ENCODE measurements at regions not wholly inside any gene's neighbourhood (a gene's known extent, or its start where the extent isn't known, plus 50 kb on each side); places are given as distances from the start of the nearest gene placed in this dataset.
"Not testable (repeated sequence)": the region's sequence is repeated elsewhere in the genome, so short reads cannot be mapped to it uniquely, and the experiment has no call there.

GRCh38 chr14:71231521-71232393 is 324.5 kb downstream of the PCNX1 start:
- intact Hi-C loops (cut with DNase I) = no loop called here

DNA sequence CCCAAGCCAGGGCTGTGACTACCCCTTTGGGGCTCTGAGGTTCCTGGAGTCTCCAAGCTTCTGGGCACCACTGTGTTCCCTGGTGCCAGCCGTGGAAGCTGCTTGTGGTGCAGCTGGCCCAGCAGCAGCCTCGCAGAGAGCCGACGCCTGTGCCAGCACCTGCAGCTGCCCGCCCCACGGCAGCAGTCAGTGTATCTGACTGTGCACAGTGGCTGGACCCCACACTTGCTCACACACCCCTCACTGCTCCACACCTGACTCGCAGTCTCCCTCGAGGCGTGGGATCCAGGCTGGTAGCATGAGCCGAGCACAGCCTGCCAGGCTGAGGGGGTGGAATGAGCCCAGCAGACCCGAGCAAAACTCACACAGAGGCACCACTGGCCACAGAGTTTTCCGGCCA is 325.2 kb downstream of the PCNX1 start:
- DNase-seq (ENCODE audit: low spot score) (no peak), ATAC-seq (no peak)
- intact Hi-C loops (cut with DNase I) = no loop called here

More at GRCh38 chr14:71231521-71232393, 324.5 kb downstream of the PCNX1 start:
- peak; percentile 14 for ATAC-seq
- DNase-seq (ENCODE audit: low spot score) = no peak

DNA sequence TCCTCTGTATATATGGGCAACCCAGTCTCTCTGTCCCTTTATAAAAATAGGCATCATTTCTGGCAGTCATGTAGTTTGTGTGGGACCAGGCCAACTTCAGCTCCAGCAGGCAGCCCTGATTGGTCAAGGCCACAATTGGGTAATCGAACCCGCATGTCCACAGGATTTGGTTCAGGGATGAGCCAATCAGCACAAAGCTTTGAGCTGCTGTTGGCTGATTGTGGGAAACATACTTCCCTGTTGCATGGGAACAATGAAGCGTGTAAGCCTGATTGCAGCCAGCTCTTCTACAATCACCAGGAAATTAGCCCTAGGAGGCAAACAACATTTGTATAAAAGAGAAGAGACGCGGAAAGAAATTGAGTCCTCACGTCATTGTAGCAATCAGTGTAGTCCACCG is 328.6 kb downstream of the PCNX1 start:
- peak; percentile 85 for ATAC-seq
- DNase-seq (ENCODE audit: low spot score) = no peak
- intact Hi-C loops (cut with DNase I) = no loop called here

GRCh38 chr14:71236487-71236886 is 329.2 kb downstream of the PCNX1 start:
- peak; percentile 29 for ATAC-seq
- DNase-seq (ENCODE audit: low spot score) = no peak
- intact Hi-C loops (cut with DNase I) = no loop called here

GRCh38 chr14:71237556-71237955 is 330.3 kb downstream of the PCNX1 start:
- no peak for DNase-seq (ENCODE audit: low spot score)
- intact Hi-C loops (cut with DNase I) = no loop called here

DNA sequence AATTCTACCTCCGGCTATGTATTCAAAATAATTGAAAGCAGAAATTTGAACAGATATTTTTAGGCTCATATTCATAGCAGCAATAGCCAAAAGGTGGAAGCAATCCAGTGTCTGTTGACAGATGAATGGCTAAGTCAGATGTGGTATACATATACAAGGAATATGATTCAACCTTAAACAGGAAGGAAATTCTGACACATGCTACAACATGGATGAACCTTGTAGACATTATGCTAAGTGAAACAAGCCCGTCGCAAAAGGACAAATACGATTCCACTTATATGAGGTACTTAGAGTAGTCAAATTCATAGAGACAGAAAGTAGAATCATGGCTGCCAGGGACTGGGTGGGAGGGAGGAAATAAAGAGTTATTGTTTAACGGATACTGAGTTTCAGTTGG is 331.6 kb downstream of the PCNX1 start:
- ATAC-seq (no peak), DNase-seq (ENCODE audit: low spot score) (no peak)
- intact Hi-C loops (cut with DNase I) = no loop called here

More at GRCh38 chr14:71237556-71237955, 330.3 kb downstream of the PCNX1 start:
- no peak for ATAC-seq

DNA sequence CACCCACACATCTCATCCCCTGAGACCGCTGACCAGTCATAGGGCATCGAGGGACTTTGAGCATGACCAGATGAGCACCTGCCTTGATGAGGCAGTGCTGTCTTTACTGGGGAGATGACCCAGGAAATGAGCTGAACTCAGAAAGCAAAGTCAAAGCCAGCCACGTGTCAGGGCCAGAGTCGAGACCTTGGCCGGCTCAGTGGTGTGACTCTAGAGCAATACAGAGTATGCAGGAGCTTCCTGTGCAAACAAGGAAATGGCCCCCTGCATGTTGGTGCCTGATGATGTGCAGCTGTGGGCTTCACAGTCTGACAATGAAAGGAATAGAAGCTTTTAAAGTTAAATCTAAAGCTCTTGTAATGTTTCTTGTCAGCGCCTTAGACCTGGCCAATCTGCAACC is 332.9 kb downstream of the PCNX1 start:
- intact Hi-C loops (cut with DNase I) = no loop called here

DNA sequence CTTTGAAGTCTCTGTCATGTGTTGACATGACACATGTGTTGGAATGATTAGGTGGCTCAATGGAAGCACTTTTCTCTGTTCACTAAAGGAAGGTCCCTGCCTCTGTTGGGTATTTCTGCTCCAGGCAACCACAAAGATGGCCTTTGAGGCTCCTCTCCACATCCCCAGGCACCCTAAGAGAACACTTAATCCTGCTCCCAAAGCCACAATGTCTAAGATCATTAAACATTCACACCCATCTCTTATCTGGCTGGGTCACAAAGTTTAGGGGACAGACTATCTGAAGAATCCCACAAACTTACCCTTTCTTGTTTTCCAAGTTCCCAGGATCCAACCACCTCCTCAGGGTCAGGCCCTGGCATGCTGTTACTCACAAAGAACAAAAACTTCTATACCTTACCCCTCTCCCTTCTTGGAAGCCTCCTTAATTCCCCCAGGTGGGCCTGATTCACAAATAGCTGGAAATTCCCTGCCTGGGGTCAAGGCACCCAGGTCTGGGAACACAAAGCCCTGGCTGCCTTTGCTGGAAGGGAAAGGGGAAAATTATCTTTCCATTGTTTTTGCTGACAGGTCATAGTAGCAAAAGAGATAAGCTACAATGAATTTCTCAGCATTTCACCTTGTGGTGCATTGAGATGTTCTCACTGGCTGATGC is 333.7 kb downstream of the PCNX1 start:
- DNase-seq (ENCODE audit: low spot score) (no peak), ATAC-seq (no peak)
- intact Hi-C loops (cut with DNase I) = no loop called here

More for the DNA sequence above, 332.9 kb downstream of the PCNX1 start:
- ATAC-seq (no peak), DNase-seq (ENCODE audit: low spot score) (no peak)

- DNase-seq (ENCODE audit: low spot score) (no peak), ATAC-seq (peak; percentile 39)
- intact Hi-C loops (cut with DNase I) = no loop called here
These were observed 335.0 kb downstream of the PCNX1 start for GRCh38 chr14:71242237-71242748.

GRCh38 chr14:71243697-71244096 is 336.4 kb downstream of the PCNX1 start:
- ATAC-seq (no peak), DNase-seq (ENCODE audit: low spot score) (no peak)
- intact Hi-C loops (cut with DNase I) = no loop called here

DNA sequence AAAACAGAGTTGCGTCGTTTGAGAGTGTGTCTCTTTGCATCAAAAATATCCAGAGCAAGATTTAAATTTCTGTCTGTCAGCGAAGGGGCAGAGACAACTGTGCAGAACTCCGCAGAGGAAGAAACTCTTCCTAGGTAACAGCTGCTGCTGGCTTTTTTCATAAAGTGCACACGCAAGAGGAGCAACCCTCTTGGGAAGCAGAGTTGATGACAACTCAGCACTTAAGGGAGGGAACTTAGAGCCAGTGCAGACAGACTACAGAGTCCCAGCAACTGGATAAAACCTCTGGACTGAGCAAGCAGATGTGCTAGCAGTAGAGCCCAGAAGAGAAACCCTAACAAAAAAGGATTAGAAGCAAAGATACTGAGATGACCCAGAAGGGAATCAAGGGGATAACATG is 337.1 kb downstream of the PCNX1 start:
- ATAC-seq (no peak), DNase-seq (ENCODE audit: low spot score) (no peak)
- intact Hi-C loops (cut with DNase I) = no loop called here

DNA sequence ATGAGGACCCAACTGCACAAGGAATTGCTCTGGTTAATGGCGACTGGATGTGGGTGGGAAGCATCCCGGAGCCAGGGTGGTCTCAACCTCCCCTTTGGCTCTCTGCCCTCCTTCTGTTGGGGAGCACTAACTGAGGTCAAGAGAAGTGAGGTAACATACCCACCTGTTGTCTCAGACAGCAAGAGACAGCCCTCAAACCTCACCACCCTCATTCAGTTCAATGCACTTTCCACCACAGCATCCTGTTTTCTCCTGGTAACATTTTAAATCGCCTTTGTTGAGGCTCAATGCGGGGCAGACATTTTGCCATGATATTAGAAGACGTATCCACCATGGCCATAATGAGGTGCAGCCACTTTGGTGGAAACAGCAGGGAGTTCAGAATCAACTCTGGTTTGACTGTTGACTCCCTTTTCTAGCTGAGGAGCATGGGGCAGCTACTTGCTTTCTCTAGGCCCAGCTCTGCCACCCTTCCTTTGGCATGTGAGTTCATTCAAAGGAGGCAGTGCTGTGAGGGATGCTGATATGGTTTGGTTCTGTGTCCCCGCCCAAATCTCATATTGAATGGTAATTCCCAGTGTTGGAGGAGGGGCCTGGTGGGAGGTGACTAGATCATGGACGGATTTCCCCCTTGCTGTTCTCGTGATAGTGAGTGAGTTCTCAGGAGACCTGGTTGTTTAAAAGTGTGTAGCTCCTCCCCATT is 338.6 kb downstream of the PCNX1 start:
- DNase-seq (ENCODE audit: low spot score) (no peak), ATAC-seq (no peak)
- intact Hi-C loops (cut with DNase I) = no loop called here

DNA sequence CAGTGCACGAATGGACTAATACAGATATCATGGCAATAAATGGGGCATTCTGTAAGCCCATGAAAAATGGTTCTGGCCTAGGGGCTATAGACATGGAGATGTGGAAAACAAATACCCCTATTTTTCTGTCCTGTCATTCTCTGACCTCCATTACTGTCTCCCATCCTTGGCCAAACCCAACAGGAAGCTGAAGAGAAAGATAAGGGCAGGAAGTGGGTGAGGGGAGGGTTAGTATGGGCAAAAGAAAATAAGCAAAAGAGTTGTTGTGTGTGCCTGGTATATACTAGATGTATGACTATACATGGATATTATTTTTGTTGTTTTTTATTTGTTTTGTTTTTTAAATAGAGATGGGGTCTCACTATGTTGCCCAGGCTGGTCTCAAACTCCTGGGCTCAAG is 339.3 kb downstream of the PCNX1 start:
- ATAC-seq (no peak), DNase-seq (ENCODE audit: low spot score) (no peak)
- intact Hi-C loops (cut with DNase I) = no loop called here

DNA sequence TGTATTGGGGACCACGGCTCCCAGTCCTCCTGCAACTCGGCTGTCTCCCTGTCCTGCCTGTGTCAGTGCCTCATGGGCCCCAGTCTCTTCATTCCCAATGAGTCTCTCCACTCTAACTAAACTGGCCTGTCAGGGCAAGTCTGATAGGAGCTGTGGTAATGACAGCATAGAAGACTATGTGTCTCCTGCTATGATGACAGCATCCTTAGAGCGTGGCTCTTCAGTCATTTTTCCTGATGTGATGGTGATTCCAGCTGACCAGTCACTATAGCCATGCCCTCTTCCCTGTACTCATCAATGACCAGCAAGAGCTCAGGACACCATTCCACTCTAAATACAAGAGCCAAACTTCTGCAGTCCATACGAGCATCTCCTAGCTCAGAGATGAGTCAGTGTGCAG is 339.8 kb downstream of the PCNX1 start:
- intact Hi-C loops (cut with DNase I) = no loop called here
- DNase-seq (ENCODE audit: low spot score) (no peak), ATAC-seq (no peak)

DNA sequence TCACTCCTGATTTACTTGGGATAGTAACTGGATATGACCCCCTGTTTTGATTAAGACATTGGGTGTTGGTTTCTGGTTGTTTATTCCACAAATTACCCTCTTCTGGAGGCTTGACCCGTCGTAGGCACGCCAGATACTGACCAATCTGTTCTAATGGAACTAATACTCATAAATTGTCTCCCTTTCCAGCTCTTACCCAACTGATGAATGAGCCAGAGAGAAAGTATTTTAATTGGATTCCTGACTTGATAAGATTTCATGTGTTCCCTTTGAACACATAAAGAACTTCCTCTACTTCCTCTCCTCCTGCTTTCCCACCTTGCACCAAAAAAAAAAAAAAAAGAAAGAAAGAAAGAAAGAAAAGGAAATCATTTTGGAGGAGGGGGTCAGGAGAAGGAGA is 340.9 kb downstream of the PCNX1 start:
- intact Hi-C loops (cut with DNase I) = no loop called here
- ATAC-seq = no peak
- DNase-seq (ENCODE audit: low spot score) = no peak

DNA sequence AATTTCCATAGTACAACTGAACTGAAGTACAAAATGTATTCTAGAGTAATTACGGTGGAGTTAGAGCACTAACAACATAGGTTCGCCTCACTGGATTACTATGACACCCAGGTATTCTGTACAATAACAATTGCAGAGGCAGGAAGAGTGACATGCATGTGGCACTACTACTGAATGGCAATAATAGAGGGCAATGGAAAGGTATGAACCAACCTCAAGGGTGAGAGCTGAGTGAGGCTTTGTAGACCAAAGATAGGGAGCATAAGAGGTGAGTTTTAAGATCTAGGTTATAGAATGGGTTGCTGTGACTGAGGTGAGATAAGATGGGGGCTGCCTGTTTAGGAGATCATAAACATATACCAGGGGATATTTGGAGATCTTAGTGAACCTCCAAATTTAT is 343.1 kb downstream of the PCNX1 start:
- DNase-seq (ENCODE audit: low spot score) (no peak), ATAC-seq (no peak)
- intact Hi-C loops (cut with DNase I) = no loop called here

DNA sequence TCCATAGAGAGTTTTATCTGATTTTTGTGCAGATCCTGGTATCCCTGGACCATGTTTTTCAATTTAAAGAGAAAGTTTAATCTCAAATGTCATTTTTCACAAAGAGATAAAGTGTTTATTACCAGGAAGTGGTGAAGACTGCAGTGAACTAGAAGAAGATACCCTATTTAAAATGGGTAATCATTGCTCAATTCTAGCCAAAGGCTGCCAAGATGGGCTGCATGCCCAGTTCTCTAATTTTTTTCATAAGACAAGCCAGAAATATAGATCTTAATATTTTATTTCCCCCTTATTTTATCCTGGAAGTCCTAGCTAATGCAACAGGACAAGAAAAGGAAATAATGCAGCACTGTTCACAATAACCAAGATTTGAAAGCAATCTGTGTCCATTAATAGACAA is 343.5 kb downstream of the PCNX1 start:
- intact Hi-C loops (cut with DNase I) = no loop called here
- ATAC-seq = no peak
- no peak for DNase-seq (ENCODE audit: low spot score)

- ATAC-seq; intact Hi-C loops (cut with DNase I); DNase-seq (ENCODE audit: low spot score): not testable (repeated sequence)
These were observed 346.9 kb downstream of the PCNX1 start for GRCh38 chr14:71254091-71254719.

DNA sequence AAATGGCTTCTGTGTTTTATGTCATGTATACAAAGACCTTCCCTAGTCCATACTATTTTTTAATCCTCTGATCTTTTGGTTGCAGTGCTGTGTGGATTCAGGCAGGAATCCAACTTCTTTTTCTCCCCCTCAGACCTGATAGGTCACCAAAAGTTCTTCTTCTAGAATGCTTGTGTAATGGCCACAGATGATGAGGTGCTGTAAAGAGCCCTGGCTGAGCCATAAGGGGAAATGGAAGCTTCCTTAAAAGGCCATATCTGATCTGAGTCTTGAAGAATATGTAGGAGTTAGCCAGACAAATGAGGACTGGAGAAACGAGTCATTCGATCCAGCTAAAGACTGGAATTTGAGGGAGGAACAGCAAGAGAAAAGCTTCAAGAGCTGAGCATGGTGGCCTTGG is 353.9 kb downstream of the PCNX1 start:
- ATAC-seq (no peak), DNase-seq (ENCODE audit: low spot score) (no peak)
- intact Hi-C loops (cut with DNase I) = no loop called here
